Nephron (organoid): ENCODE measurements at regions not wholly inside any gene's neighbourhood (a gene's known extent, or its start where the extent isn't known, plus 50 kb on each side); places are given as distances from the start of the nearest gene placed in this dataset.

Experiments used
- H3K27ac Mint-ChIP-seq, 3 experiments: 2 replicates each; pipeline ENCODE4 v1.8.0; 2020; ENCODE audit warnings: mixed read lengths in 3 of 3, mild to moderate bottlenecking in 2 of 3, moderate library complexity in 1 of 3
- H3K27me3 Mint-ChIP-seq: 2 replicates; pipeline ENCODE4 v1.8.0; 2021; ENCODE audit warnings: low read depth, mild to moderate bottlenecking, moderate library complexity, mixed read lengths
- H3K36me3 Mint-ChIP-seq: 2 replicates; pipeline ENCODE4 v1.8.0; 2020; ENCODE audit warnings: low read depth, mixed read lengths
- H3K4me1 Mint-ChIP-seq: 2 replicates; pipeline ENCODE4 v1.8.0; 2020; ENCODE audit warnings: mixed read lengths
- H3K4me3 Mint-ChIP-seq, 3 experiments: 2 replicates each; pipeline ENCODE4 v1.8.0; 2020; ENCODE audit warnings: mild to moderate bottlenecking in 3 of 3, mixed read lengths in 3 of 3, moderate library complexity in 2 of 3
- H3K9me3 Mint-ChIP-seq: 2 replicates; pipeline ENCODE4 v1.8.0; 2020; ENCODE audit warnings: mixed read lengths
- TF ChIP-seq, protein P1 (sequence below), 3 experiments: fragments of 200-600 bp; sonication (generic); IDR thresholded peaks; one replicate each; pipeline ENCODE4 v1.5.0; 2021; ENCODE audit warnings: antibody characterized with exemption in 3 of 3; ENCODE audit not compliant: unreplicated experiment in 3 of 3

DNA sequence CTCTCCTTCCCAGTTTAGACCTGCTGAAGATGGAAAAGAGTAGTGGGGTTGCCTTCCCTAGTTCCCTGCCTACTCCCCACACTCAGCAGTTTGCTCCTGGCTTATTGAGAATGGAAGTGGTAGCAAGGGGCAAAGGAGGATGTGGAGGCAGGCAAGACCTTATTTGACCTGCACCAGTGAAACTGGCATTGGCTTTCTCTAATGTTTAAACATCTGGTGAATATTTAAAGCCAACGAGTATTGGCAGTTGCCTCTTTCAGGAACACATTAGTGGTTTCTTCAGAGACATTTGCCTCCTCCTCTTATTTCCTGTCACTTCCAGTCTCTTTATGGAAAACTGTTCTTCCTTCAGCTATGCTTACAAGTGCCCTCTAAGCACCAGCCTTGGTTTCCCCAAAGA, 62.4 kb upstream of the VAV3 start:
- no peak overlapping the region for H3K27ac Mint-ChIP-seq
- peaks cover 3% of the 10 kb centered on the region for H3K9me3 Mint-ChIP-seq
- TF ChIP-seq, protein P1, sequence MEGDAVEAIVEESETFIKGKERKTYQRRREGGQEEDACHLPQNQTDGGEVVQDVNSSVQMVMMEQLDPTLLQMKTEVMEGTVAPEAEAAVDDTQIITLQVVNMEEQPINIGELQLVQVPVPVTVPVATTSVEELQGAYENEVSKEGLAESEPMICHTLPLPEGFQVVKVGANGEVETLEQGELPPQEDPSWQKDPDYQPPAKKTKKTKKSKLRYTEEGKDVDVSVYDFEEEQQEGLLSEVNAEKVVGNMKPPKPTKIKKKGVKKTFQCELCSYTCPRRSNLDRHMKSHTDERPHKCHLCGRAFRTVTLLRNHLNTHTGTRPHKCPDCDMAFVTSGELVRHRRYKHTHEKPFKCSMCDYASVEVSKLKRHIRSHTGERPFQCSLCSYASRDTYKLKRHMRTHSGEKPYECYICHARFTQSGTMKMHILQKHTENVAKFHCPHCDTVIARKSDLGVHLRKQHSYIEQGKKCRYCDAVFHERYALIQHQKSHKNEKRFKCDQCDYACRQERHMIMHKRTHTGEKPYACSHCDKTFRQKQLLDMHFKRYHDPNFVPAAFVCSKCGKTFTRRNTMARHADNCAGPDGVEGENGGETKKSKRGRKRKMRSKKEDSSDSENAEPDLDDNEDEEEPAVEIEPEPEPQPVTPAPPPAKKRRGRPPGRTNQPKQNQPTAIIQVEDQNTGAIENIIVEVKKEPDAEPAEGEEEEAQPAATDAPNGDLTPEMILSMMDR (IDR thresholded peaks at IDR 0.05; ENCODE audit: unreplicated experiment in 3 of 3) = no peak
- H3K36me3 Mint-ChIP-seq = no peaks in the 10 kb centered on the region
- H3K27me3 Mint-ChIP-seq = peaks cover 3% of the 10 kb centered on the region
- H3K4me3 Mint-ChIP-seq = no peak overlapping the region
- peaks cover 6% of the 10 kb centered on the region for H3K4me1 Mint-ChIP-seq

DNA sequence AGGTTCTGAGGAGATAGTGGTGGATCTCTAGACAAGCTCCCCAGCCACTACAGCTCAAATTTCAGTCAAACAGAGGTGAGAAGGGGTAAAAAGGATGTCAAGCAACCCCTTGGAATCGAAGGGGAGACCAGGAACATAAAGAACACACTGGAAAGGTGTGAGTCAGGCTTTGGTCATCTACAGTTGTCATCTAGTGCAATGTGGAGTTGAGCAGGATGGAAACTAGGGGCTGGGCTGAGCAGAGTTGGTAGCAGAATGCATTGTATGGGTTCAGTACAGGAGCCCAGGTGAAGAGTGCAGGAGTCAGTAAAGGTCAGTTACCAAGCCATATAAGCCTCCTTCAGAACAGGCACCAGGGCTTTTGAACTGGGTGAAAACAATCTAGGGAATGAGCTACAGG, 52.7 kb upstream of the VAV3 start:
- TF ChIP-seq, protein P1 (IDR thresholded peaks at IDR 0.05; ENCODE audit: unreplicated experiment in 3 of 3) = no peak
- H3K27ac Mint-ChIP-seq = no peak overlapping the region
- H3K9me3 Mint-ChIP-seq = no peaks in the 10 kb centered on the region
- no peaks in the 10 kb centered on the region for H3K36me3 Mint-ChIP-seq
- no peaks in the 10 kb centered on the region for H3K27me3 Mint-ChIP-seq
- H3K4me3 Mint-ChIP-seq = no peak overlapping the region
- peaks cover 5% of the 10 kb centered on the region for H3K4me1 Mint-ChIP-seq

DNA sequence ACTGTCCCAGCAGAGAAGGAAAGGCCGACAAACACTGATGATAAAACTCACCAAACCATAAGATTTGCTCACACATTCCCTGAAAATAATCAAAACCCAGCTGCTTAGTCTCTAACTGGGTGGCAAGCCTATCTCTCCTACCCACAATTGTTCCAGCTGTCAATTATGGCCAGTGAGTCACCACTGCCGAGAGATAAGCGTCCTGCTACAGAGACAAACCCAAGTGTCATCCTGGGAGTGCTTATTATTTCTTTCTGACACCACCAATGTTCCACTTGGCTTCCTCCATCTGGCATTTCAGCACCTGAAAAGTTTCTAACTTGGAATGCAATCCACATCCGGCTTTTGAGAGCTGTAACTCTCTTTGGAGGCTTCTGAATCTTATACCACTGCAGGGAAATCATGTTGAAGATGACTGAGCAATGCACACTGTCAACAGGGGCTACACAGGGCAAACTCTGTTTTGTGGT, 51.5 kb upstream of the VAV3 start:
- H3K27me3 Mint-ChIP-seq = no peaks in the 10 kb centered on the region
- no peaks in the 10 kb centered on the region for H3K36me3 Mint-ChIP-seq
- no peak overlapping the region for H3K4me3 Mint-ChIP-seq
- no peaks in the 10 kb centered on the region for H3K9me3 Mint-ChIP-seq
- H3K27ac Mint-ChIP-seq = no peak overlapping the region
- H3K4me1 Mint-ChIP-seq = peaks cover 12% of the 10 kb centered on the region
- TF ChIP-seq, protein P1 (IDR thresholded peaks at IDR 0.05; ENCODE audit: unreplicated experiment in 3 of 3) = no peak
